ENCODE measurements at regions not wholly inside any gene's neighbourhood (a gene's known extent, or its start where the extent isn't known, plus 50 kb on each side); places are given as distances from the start of the nearest gene placed in this dataset.

DNA sequence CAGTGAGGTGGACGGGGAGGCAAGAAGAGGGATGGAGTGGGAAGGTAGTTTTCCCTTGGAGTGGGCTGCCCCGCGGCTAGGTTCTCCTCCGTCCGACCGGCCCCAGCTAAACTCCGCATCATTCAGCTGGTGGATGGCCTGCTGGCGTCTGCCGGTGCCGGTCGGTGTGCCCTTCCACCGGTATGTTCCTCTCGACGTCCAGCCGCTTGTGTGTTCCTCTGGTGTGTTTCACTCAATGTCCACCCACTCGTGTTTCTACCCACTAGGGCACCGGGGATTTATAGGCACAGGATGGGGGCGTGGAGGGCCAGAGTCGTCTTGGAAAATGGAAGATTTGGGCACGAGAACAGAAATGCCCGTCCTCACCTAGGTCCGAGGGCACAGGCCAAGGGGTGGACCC lies 931.7 kb upstream of the B3GALT2 start:
- Histone ChIP-seq H3K4me3 (no peak overlapping the region), H3K4me1 (no peaks in the 10 kb centered on the region), H3K9me3 (peaks cover 0 to 3% (median 0%) of the 10 kb centered on the region in 4 donors), H3K36me3 (no peaks in the 10 kb centered on the region), H3K27me3 (no peaks in the 10 kb centered on the region), H3K27ac (no peak overlapping the region)
- DNase-seq (ENCODE audit: low spot score in 2 of 2) = no peak
- WGBS, 2 donors = 92 to 93% methylated on average over 22 of the region's 22 CpGs
- TF ChIP-seq EP300 (IDR thresholded peaks at IDR 0.05) = no peak

DNA sequence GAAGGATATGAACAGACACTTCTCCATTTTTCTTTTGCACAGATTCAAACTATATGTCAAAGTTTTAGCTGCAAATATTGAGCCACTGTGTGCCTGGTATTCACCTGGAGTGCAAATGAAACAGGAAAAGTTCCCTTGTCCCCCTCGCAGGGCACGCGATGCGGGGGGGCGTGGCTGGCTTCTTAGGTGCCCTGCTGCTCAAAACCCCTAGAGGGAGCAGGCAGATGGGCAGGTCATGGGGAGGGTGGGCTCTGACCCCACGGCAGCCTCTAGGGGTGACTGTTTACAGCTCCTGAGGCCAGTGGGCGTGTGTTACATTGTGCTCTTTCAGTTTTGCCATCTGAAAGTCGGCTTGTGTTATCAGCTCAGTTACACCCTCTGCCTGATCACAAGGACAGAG lies 931.2 kb upstream of the B3GALT2 start:
- WGBS, 2 donors = 81 to 86% methylated on average over 8 of the region's 8 CpGs
- no peaks in the 10 kb centered on the region for H3K4me1 ChIP-seq
- H3K9me3 ChIP-seq = peaks cover 0 to 3% (median 0%) of the 10 kb centered on the region in 4 donors
- TF ChIP-seq EP300 (IDR thresholded peaks at IDR 0.05) (no peak), POLR2A (IDR thresholded peaks at IDR 0.05) (no peak)
- TF ChIP-seq, protein P1, sequence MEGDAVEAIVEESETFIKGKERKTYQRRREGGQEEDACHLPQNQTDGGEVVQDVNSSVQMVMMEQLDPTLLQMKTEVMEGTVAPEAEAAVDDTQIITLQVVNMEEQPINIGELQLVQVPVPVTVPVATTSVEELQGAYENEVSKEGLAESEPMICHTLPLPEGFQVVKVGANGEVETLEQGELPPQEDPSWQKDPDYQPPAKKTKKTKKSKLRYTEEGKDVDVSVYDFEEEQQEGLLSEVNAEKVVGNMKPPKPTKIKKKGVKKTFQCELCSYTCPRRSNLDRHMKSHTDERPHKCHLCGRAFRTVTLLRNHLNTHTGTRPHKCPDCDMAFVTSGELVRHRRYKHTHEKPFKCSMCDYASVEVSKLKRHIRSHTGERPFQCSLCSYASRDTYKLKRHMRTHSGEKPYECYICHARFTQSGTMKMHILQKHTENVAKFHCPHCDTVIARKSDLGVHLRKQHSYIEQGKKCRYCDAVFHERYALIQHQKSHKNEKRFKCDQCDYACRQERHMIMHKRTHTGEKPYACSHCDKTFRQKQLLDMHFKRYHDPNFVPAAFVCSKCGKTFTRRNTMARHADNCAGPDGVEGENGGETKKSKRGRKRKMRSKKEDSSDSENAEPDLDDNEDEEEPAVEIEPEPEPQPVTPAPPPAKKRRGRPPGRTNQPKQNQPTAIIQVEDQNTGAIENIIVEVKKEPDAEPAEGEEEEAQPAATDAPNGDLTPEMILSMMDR (IDR thresholded peaks at IDR 0.05) = no peak
- H3K36me3 ChIP-seq = no peaks in the 10 kb centered on the region
- no peak overlapping the region for H3K4me3 ChIP-seq
- no peak for DNase-seq (ENCODE audit: low spot score in 2 of 2)
- no peaks in the 10 kb centered on the region for H3K27me3 ChIP-seq
- H3K27ac ChIP-seq = no peak overlapping the region

DNA sequence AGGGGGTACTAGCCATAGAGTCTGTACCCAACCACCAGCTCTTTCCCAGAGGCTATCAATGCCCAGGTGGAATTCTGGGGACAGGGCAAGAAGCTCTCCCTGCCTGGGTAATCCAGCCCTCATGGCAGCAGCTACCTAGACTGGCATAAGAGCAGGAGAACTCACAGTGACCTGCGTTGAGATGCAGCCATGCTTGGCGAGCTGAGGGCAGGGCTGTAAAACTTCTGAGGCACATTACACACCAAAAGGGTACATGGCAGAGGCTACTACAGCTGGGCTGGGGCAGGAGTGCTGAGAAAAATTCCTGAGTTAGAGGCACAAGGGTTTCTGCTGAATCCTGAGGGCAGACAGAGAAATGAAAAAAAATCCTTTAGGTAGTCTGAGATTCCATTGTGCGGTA lies 927.9 kb upstream of the B3GALT2 start:
- 64 to 65% methylated on average over 3 of the region's 3 CpGs for WGBS, 2 donors

DNA sequence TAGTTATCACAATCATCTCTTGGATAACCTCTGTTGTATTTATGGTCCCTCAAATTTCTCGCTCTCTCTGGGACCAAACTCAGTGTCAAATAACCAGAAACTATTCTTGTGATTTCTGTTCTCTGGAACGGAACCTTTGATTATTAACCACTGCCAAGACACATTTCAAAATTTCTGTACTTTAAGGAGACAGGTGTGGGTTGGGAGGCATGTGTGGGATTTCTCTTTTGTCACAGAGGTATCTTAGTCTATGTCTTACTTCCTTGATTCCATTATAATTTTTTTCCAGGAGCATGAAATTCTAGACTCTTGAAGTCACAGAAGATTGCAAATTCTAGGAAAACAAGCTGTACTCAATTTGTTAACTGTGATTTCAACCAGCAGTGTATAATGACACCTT lies 919.0 kb upstream of the B3GALT2 start:
- 63 to 76% methylated on average over 2 of the region's 2 CpGs for WGBS, 2 donors
- Histone ChIP-seq H3K36me3 (no peaks in the 10 kb centered on the region), H3K9me3 (peaks cover 0 to 1% (median 0%) of the 10 kb centered on the region in 4 donors), H3K4me1 (no peaks in the 10 kb centered on the region), H3K27ac (no peak overlapping the region), H3K4me3 (no peak overlapping the region), H3K27me3 (no peaks in the 10 kb centered on the region)
- TF ChIP-seq, protein P1 (IDR thresholded peaks at IDR 0.05) = no peak
- TF ChIP-seq EP300 (IDR thresholded peaks at IDR 0.05) (no peak), POLR2A (IDR thresholded peaks at IDR 0.05) (no peak)
- no peak for DNase-seq (ENCODE audit: low spot score in 2 of 2)

More for the DNA sequence above, 927.9 kb upstream of the B3GALT2 start:
- Histone ChIP-seq H3K27me3 (no peaks in the 10 kb centered on the region), H3K27ac (no peak overlapping the region), H3K36me3 (no peaks in the 10 kb centered on the region), H3K9me3 (no peaks in the 10 kb centered on the region), H3K4me3 (no peak overlapping the region), H3K4me1 (no peaks in the 10 kb centered on the region)
- TF ChIP-seq POLR2A (IDR thresholded peaks at IDR 0.05) = no peak
- TF ChIP-seq, protein P1 (IDR thresholded peaks at IDR 0.05) = no peak
- TF ChIP-seq EP300 (IDR thresholded peaks at IDR 0.05) = no peak
- DNase-seq (ENCODE audit: low spot score in 2 of 2) = no peak

DNA sequence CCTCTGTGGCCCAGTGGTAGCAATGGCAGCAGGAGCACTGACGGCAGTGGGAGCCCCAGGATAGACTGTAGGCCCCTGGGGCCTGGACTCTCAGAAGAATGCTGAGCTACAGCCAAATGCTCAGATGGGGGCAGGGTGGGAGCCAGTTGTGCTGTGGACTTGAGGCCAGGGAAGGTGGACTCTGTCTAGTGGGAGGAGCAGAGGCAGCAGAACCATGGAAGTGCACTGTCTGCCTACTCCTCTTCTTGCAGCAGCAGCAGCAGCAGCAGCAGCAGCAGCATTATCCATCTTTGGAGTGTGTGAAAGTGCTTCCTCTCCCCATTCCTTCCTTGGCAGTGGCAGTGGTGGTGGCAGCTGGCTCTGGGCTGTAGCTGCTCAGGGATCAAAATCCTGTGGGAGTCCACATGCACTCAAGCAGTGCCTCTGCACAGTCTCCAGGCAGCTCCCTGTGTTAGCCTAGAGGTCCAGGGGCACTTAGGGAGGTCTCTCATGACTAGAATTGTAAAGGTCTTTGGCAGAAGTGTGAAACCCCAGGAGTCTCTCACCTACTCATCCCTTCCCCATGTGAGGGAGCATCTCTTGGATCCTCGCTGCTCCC lies 917.9 kb upstream of the B3GALT2 start:
- no peak for DNase-seq (ENCODE audit: low spot score in 2 of 2)

More for the DNA sequence above, 917.9 kb upstream of the B3GALT2 start:
- Histone ChIP-seq H3K9me3 (peaks cover 0 to 4% (median 0%) of the 10 kb centered on the region in 4 donors), H3K4me1 (no peaks in the 10 kb centered on the region), H3K27ac (no peak overlapping the region), H3K27me3 (no peaks in the 10 kb centered on the region), H3K36me3 (no peaks in the 10 kb centered on the region), H3K4me3 (no peak overlapping the region)
- WGBS, 2 donors = 83 to 88% methylated on average over 2 of the region's 2 CpGs
- TF ChIP-seq, protein P1 (IDR thresholded peaks at IDR 0.05) = no peak
- TF ChIP-seq EP300 (IDR thresholded peaks at IDR 0.05) (no peak), POLR2A (IDR thresholded peaks at IDR 0.05) (no peak)
